H9 (cell line): ENCODE measurements at regions not wholly inside any gene's neighbourhood (a gene's known extent, or its start where the extent isn't known, plus 50 kb on each side); places are given as distances from the start of the nearest gene placed in this dataset.

Experiments
- DNase-seq: peaks from one replicate; pipeline ENCODE4 v3.0.0-alpha.2; 2017
- H2AFZ ChIP-seq: one replicate; pipeline ENCODE4 v1.6.1; 2013; ENCODE audit warnings: mild to moderate bottlenecking, low read length, control low read depth, moderate library complexity
- H2AK5ac ChIP-seq: 2 replicates; pipeline ENCODE4 v1.6.1; 2013; ENCODE audit warnings: low read length, control low read depth, mixed read lengths; ENCODE audit not compliant: insufficient read length
- H2BK120ac ChIP-seq: one replicate; pipeline ENCODE4 v1.6.1; 2013; ENCODE audit warnings: low read depth, mild to moderate bottlenecking, low read length, control low read depth, inconsistent platforms; ENCODE audit not compliant: poor library complexity, severe bottlenecking
- H2BK12ac ChIP-seq: 2 replicates; pipeline ENCODE4 v1.6.1; 2013; ENCODE audit warnings: low read length, control low read depth, mixed read lengths, low read depth; ENCODE audit not compliant: insufficient read length
- H2BK15ac ChIP-seq: 2 replicates; pipeline ENCODE4 v1.6.1; 2013; ENCODE audit warnings: low read depth, low read length, control low read depth
- H2BK20ac ChIP-seq: one replicate; pipeline ENCODE4 v1.6.1; 2013; ENCODE audit warnings: low read depth, mild to moderate bottlenecking, low read length, control low read depth, inconsistent platforms; ENCODE audit not compliant: poor library complexity, severe bottlenecking
- H2BK5ac ChIP-seq: 2 replicates; pipeline ENCODE4 v1.6.1; 2013; ENCODE audit warnings: low read length, control low read depth, mixed read lengths; ENCODE audit not compliant: insufficient read length
- H3K14ac ChIP-seq: 2 replicates; pipeline ENCODE4 v1.6.1; 2013; ENCODE audit warnings: low read length, control low read depth; ENCODE audit not compliant: insufficient read depth
- H3K18ac ChIP-seq: 2 replicates; pipeline ENCODE4 v1.6.1; 2013; ENCODE audit warnings: low read depth, mild to moderate bottlenecking, mixed read lengths, low read length, control low read depth; ENCODE audit not compliant: insufficient read length
- H3K23ac ChIP-seq: 2 replicates; pipeline ENCODE4 v1.6.1; 2013; ENCODE audit warnings: low read length, control low read depth, mixed read lengths, low read depth; ENCODE audit not compliant: insufficient read length
- H3K23me2 ChIP-seq: 2 replicates; pipeline ENCODE4 v1.6.1; 2013; ENCODE audit warnings: low read depth, mild to moderate bottlenecking, mixed read lengths, low read length, control low read depth; ENCODE audit not compliant: insufficient read length, poor library complexity, severe bottlenecking
- H3K27ac ChIP-seq: 2 replicates; pipeline ENCODE4 v1.5.1; 2013; ENCODE audit warnings: low read length, control low read depth, mixed read lengths, low read depth; ENCODE audit not compliant: insufficient read length
- H3K27me3 ChIP-seq: 2 replicates; pipeline ENCODE4 v1.6.1; 2013; ENCODE audit warnings: low read length, control low read depth, inconsistent platforms; ENCODE audit not compliant: insufficient read depth
- H3K4ac ChIP-seq: 2 replicates; pipeline ENCODE4 v1.6.1; 2013; ENCODE audit warnings: low read depth, mild to moderate bottlenecking, control low read depth, inconsistent platforms, low read length, moderate library complexity
- H3K4me1 ChIP-seq: 2 replicates; pipeline ENCODE4 v1.6.1; 2013; ENCODE audit warnings: low read length, control low read depth, inconsistent platforms; ENCODE audit not compliant: insufficient read depth
- H3K4me2 ChIP-seq: 2 replicates; pipeline ENCODE4 v1.6.1; 2013; ENCODE audit warnings: low read length, control low read depth, mixed read lengths; ENCODE audit not compliant: insufficient read length, insufficient read depth
- H3K56ac ChIP-seq: 2 replicates; pipeline ENCODE4 v1.6.1; 2013; ENCODE audit warnings: low read depth, mild to moderate bottlenecking, mixed read lengths, low read length, control low read depth; ENCODE audit not compliant: insufficient read length
- H3K79me1 ChIP-seq: 2 replicates; pipeline ENCODE4 v1.6.1; 2013; ENCODE audit warnings: low read depth, mild to moderate bottlenecking, moderate library complexity, low read length, control low read depth, inconsistent platforms; ENCODE audit not compliant: insufficient read depth, poor library complexity, severe bottlenecking
- H3K79me2 ChIP-seq: 2 replicates; pipeline ENCODE4 v1.6.1; 2013; ENCODE audit warnings: low read length, control low read depth, inconsistent platforms; ENCODE audit not compliant: insufficient read depth
- H3K9ac ChIP-seq: 2 replicates; pipeline ENCODE4 v1.6.1; 2013; ENCODE audit warnings: low read length, control low read depth, mixed read lengths; ENCODE audit not compliant: insufficient read length; ENCODE audit errors: extremely low read depth
- H3K9me3 ChIP-seq: one replicate; pipeline ENCODE4 v1.6.1; 2013; ENCODE audit warnings: low read depth, low read length, inconsistent platforms; ENCODE audit not compliant: control insufficient read depth
- H3T11ph ChIP-seq: one replicate; pipeline ENCODE4 v1.6.1; 2013; ENCODE audit warnings: mild to moderate bottlenecking, low read length, control low read depth, inconsistent platforms
- H4K20me1 ChIP-seq: one replicate; pipeline ENCODE4 v1.6.1; 2013; ENCODE audit not compliant: control insufficient read depth, insufficient read length, insufficient read depth
- H4K5ac ChIP-seq: 2 replicates; pipeline ENCODE4 v1.6.1; 2013; ENCODE audit warnings: low read depth, mild to moderate bottlenecking, mixed read lengths, low read length, control low read depth; ENCODE audit not compliant: insufficient read length
- H4K8ac ChIP-seq: replicated peaks from 2 replicates; pipeline ENCODE4 v1.6.1; 2013; ENCODE audit warnings: low read length, control low read depth, mixed read lengths, low read depth; ENCODE audit not compliant: insufficient read length
- H4K91ac ChIP-seq: 2 replicates; pipeline ENCODE4 v1.6.1; 2013; ENCODE audit warnings: low read depth, mild to moderate bottlenecking, moderate library complexity, mixed read lengths, low read length, control low read depth; ENCODE audit not compliant: insufficient read length
- H3K27ac Mint-ChIP-seq, 3 experiments: 2 replicates in 2 of 3; 3 replicates in 1 of 3; pipeline ENCODE4 v1.8.0; 2020 to 2021; ENCODE audit warnings: mixed read lengths in 3 of 3, mild to moderate bottlenecking in 1 of 3, moderate library complexity in 1 of 3
- H3K27me3 Mint-ChIP-seq: 2 replicates; pipeline ENCODE4 v1.8.0; 2021; ENCODE audit warnings: low read depth, mild to moderate bottlenecking, moderate library complexity, mixed read lengths
- H3K36me3 Mint-ChIP-seq, 3 experiments: 2 replicates in 2 of 3; 3 replicates in 1 of 3; pipeline ENCODE4 v1.8.0; 2020 to 2021; ENCODE audit warnings: low read depth in 3 of 3, mixed read lengths in 3 of 3; ENCODE audit not compliant: insufficient read depth in 1 of 3
- H3K4me1 Mint-ChIP-seq, 2 experiments: 2 replicates each; pipeline ENCODE4 v1.8.0; 2020; ENCODE audit warnings: mixed read lengths in 2 of 2
- H3K4me3 Mint-ChIP-seq, 2 experiments: 2 replicates in 1 of 2; 3 replicates in 1 of 2; pipeline ENCODE4 v1.8.0; 2020 to 2021; ENCODE audit warnings: mild to moderate bottlenecking in 2 of 2, mixed read lengths in 2 of 2, moderate library complexity in 1 of 2
- H3K9me3 Mint-ChIP-seq, 2 experiments: 2 replicates in 1 of 2; 3 replicates in 1 of 2; pipeline ENCODE4 v1.8.0; 2020; ENCODE audit warnings: mild to moderate bottlenecking in 2 of 2, mixed read lengths in 2 of 2, moderate library complexity in 1 of 2
- WGBS: extraction: QIAGEN DNeasy Blood & Tissue Kit; methylation state at CpG from one replicate; pipeline ENCODE4 v1.1.7; 2013; ENCODE audit warnings: missing lambda C conversion rate, low lambda C conversion rate, mixed read lengths; ENCODE audit not compliant: insufficient read length; ENCODE audit errors: extremely low coverage; 5-methylcytosine and 5-hydroxymethylcytosine counted together
- TF ChIP-seq, protein P1 (sequence below): fragments of 200-600 bp; sonication (generic); conservative IDR thresholded peaks from 3 replicates; pipeline ENCODE4 v1.8.0; 2021; ENCODE audit warnings: antibody characterized with exemption, mild to moderate bottlenecking

DNA sequence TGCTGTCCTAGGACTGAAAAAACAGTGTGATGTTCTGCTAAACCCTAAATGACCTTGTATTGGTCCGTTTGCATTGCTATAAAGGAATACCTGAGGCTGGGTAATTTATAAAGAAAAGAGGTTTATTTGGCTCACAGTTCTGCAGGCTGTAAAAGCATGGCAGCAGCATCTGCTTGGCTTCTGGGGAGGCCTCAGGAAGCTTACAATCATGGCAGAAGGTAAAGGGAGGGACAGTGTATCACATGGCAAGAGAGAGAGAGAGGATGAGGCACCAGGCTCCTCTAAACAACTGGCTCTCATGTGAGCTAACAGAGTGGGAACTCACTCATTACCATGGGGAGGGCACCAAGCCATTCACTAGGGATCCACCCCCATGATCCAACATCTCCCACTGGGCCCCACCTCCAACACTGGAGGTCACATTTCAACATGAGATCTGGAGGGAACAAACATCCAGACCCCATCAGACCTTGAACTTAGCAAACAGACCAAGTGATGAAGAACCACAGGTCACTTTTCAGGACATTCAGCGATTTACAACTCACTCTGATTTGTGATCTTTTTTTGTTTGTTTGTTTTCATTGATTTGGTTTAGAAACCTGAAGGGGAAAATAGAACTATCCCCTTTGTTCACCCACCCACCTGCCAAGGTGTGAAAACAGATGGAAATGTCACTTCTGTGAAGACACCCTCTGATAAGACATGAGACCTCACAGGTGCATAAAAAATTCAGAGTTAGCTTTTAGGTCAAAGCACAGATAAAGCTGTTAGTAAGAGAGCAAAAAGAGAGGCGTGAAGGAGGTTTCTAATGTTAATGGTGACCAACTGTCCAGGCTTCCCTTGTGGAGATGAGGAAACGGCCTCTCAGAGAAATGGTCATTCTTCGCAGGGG is 104.2 kb upstream of the RALGPS2 start:
- no peak overlapping the region for H3K14ac ChIP-seq
- H3K27me3 ChIP-seq = no peaks in the 10 kb centered on the region
- H3K79me1 ChIP-seq = no peaks in the 10 kb centered on the region
- H3K9me3 ChIP-seq = no peaks in the 10 kb centered on the region
- no peak overlapping the region for H3K4me3 Mint-ChIP-seq
- no peak overlapping the region for H4K5ac ChIP-seq
- no peaks in the 10 kb centered on the region for H3K79me2 ChIP-seq
- H4K20me1 ChIP-seq = no peaks in the 10 kb centered on the region
- H3K4ac ChIP-seq = no peak overlapping the region
- H3K4me1 Mint-ChIP-seq = peaks cover 0 to 6% of the 10 kb centered on the region in 2 experiments; a peak in 2 of 4 replicates
- no peaks in the 10 kb centered on the region for H3K4me1 ChIP-seq
- no peak overlapping the region for H3K18ac ChIP-seq
- WGBS = no CpG with 5 or more reads among the region's 5 CpGs
- H3K27ac ChIP-seq = no peak overlapping the region
- H3K4me2 ChIP-seq = no peak overlapping the region
- H3K23ac ChIP-seq = no peak overlapping the region
- no peak overlapping the region for H2BK12ac ChIP-seq
- no peak overlapping the region for H3T11ph ChIP-seq
- H3K9ac ChIP-seq = no peak overlapping the region
- no peak overlapping the region for H2BK120ac ChIP-seq
- no peak for DNase-seq
- H3K27ac Mint-ChIP-seq = peak overlapping the region in 1 of 3 experiments; percentile 71; a peak in 1 of 7 replicates
- peaks cover 0 to 4% of the 10 kb centered on the region in 2 experiments; a peak in 1 of 5 replicates for H3K9me3 Mint-ChIP-seq
- no peaks in the 10 kb centered on the region for H3K23me2 ChIP-seq
- H2AK5ac ChIP-seq = no peak overlapping the region
- no peak overlapping the region for H2BK15ac ChIP-seq
- no peak overlapping the region for H4K8ac ChIP-seq
- H3K27me3 Mint-ChIP-seq = no peaks in the 10 kb centered on the region; the same call in none of the 2 replicates
- peaks cover 0 to 6% (median 0%) of the 10 kb centered on the region in 3 experiments; a peak in 2 of 7 replicates for H3K36me3 Mint-ChIP-seq
- H4K91ac ChIP-seq = no peak overlapping the region
- TF ChIP-seq, protein P1, sequence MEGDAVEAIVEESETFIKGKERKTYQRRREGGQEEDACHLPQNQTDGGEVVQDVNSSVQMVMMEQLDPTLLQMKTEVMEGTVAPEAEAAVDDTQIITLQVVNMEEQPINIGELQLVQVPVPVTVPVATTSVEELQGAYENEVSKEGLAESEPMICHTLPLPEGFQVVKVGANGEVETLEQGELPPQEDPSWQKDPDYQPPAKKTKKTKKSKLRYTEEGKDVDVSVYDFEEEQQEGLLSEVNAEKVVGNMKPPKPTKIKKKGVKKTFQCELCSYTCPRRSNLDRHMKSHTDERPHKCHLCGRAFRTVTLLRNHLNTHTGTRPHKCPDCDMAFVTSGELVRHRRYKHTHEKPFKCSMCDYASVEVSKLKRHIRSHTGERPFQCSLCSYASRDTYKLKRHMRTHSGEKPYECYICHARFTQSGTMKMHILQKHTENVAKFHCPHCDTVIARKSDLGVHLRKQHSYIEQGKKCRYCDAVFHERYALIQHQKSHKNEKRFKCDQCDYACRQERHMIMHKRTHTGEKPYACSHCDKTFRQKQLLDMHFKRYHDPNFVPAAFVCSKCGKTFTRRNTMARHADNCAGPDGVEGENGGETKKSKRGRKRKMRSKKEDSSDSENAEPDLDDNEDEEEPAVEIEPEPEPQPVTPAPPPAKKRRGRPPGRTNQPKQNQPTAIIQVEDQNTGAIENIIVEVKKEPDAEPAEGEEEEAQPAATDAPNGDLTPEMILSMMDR = no peak
- H2BK20ac ChIP-seq = no peak overlapping the region
- H3K56ac ChIP-seq = no peak overlapping the region
- H2BK5ac ChIP-seq = no peak overlapping the region
- H2AFZ ChIP-seq = no peak overlapping the region
